Ovary (tissue), 3 donors: ENCODE measurements at regions not wholly inside any gene's neighbourhood (a gene's known extent, or its start where the extent isn't known, plus 50 kb on each side); places are given as distances from the start of the nearest gene placed in this dataset.

Experiments used
- EP300 ChIP-seq: sonication (generic); formaldehyde crosslinking; IDR thresholded peaks from one replicate; pipeline ENCODE4 v1.6.1; 2017; ENCODE audit warnings: antibody characterized with exemption
- POLR2A ChIP-seq: fragments of 450-650 bp; IDR thresholded peaks from one replicate; pipeline ENCODE4 v1.6.1; 2017; ENCODE audit warnings: antibody characterized with exemption, mild to moderate bottlenecking, moderate library complexity
- TF ChIP-seq, protein P1 (sequence below), 3 donors: fragments of 450-650 bp in 2 of 3; fragments of 200-600 bp in 1 of 3; IDR thresholded peaks; one replicate each; pipeline versions ENCODE4 v1.5.1 to v1.8.0; 2016 to 2022; ENCODE audit warnings: antibody characterized with exemption in 3 of 3, mild to moderate bottlenecking in 1 of 3
- donor health status: DM: no; HTN: no; CAD: no.

DNA sequence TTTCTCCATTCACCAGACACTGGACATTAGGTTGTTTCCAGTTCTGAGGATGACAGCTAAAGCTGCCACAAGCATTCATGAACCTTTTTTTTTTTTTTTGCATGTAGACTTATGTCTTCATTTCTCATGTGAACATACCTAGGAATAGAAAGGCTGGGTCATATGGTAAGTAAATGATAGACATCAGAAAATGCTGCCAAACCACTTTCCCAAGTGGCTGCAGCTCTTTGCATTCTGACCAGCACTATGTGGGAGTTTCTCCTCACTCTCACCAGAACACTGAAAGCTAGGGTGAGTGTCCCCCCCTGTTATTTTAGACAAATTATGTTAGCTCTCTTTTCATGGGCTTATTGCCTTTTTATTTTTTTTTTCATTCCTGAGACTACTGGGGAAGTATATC is 197.5 kb downstream of the OTOR start:
- TF ChIP-seq POLR2A (no peak), EP300 (no peak)
- TF ChIP-seq, protein P1, sequence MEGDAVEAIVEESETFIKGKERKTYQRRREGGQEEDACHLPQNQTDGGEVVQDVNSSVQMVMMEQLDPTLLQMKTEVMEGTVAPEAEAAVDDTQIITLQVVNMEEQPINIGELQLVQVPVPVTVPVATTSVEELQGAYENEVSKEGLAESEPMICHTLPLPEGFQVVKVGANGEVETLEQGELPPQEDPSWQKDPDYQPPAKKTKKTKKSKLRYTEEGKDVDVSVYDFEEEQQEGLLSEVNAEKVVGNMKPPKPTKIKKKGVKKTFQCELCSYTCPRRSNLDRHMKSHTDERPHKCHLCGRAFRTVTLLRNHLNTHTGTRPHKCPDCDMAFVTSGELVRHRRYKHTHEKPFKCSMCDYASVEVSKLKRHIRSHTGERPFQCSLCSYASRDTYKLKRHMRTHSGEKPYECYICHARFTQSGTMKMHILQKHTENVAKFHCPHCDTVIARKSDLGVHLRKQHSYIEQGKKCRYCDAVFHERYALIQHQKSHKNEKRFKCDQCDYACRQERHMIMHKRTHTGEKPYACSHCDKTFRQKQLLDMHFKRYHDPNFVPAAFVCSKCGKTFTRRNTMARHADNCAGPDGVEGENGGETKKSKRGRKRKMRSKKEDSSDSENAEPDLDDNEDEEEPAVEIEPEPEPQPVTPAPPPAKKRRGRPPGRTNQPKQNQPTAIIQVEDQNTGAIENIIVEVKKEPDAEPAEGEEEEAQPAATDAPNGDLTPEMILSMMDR (IDR thresholded peaks at IDR 0.05), result no peak
